Panc1 (cell line): ENCODE measurements at regions not wholly inside any gene's neighbourhood (a gene's known extent, or its start where the extent isn't known, plus 50 kb on each side); places are given as distances from the start of the nearest gene placed in this dataset.

Experiments used
- ATAC-seq: fragments of 200-7000 bp; cut with Tn5 transposase; 2 replicates; pipeline ENCODE4 v1.9.1; 2020; ENCODE audit warnings: mild to moderate bottlenecking, moderate library complexity
- BruUV-seq: library from RNA; stranded (reverse); fragments of 400-500 nt; replicated peaks from 2 replicates; lab custom pipeline; 2021; lab: Mats Ljungman, UMichigan
- CTCF ChIA-PET: fragments of 300-600 bp; sonication (Branson Sonifier 250); formaldehyde crosslinking; loops from one replicate; lab custom pipeline; 2022; ENCODE audit warnings: antibody characterized with exemption; lab: Charles Lee
- POLR2A ChIA-PET: fragments of 300-600 bp; sonication (Branson Sonifier 250); formaldehyde crosslinking; loops from one replicate; lab custom pipeline; 2022; ENCODE audit warnings: antibody characterized with exemption; lab: Charles Lee
- DNase-seq: peaks from one replicate; pipeline ENCODE4 v3.0.0-alpha.2; 2010; ENCODE audit warnings: low read depth, low spot score
- H3K27ac ChIP-seq: 2 replicates; pipeline ENCODE4 v1.5.1; 2011; ENCODE audit warnings: mild to moderate bottlenecking, low read length, inconsistent platforms
- H3K27me3 ChIP-seq: fragments of 200-500 bp; sonication (Bioruptor generic); 2 replicates; pipeline ENCODE4 v1.6.0; 2014; ENCODE audit warnings: low read length, inconsistent platforms; ENCODE audit not compliant: control insufficient read depth, insufficient read depth
- H3K36me3 ChIP-seq: fragments of 200-500 bp; sonication (Bioruptor generic); 2 replicates; pipeline ENCODE4 v1.5.1; 2014; ENCODE audit warnings: inconsistent platforms, mild to moderate bottlenecking, low read length, moderate library complexity; ENCODE audit not compliant: control insufficient read depth, insufficient read depth
- H3K4me1 ChIP-seq: 2 replicates; pipeline ENCODE4 v1.5.1; 2011; ENCODE audit warnings: inconsistent platforms, mild to moderate bottlenecking, low read length, moderate library complexity; ENCODE audit not compliant: control insufficient read depth, insufficient read depth
- H3K4me3 ChIP-seq, 2 experiments: 2 replicates each; pipeline ENCODE4 v1.5.1; 2011 to 2012; ENCODE audit warnings: low read depth in 2 of 2, low read length in 2 of 2, mild to moderate bottlenecking in 2 of 2, inconsistent platforms in 1 of 2, moderate library complexity in 1 of 2
- H3K9me3 ChIP-seq: fragments of 200-500 bp; sonication (Bioruptor generic); 2 replicates; pipeline ENCODE4 v1.5.1; 2014; ENCODE audit warnings: low read depth, mild to moderate bottlenecking, inconsistent platforms, low read length, moderate library complexity; ENCODE audit not compliant: control insufficient read depth, insufficient read depth
- POLR2AphosphoS5 ChIP-seq: IDR thresholded peaks from 2 replicates; pipeline ENCODE4 v1.6.1; 2012; ENCODE audit warnings: mild to moderate bottlenecking, low read depth, low read length, moderate library complexity
- SIN3A ChIP-seq: IDR thresholded peaks from 2 replicates; pipeline ENCODE4 v1.6.1; 2012; ENCODE audit warnings: low read depth, mild to moderate bottlenecking, low read length, moderate library complexity, borderline replicate concordance; ENCODE audit not compliant: insufficient read depth
- TCF7L2 ChIP-seq: IDR thresholded peaks from 2 replicates; pipeline ENCODE4 v1.6.1; 2011; ENCODE audit warnings: mild to moderate bottlenecking, low read depth, low read length, inconsistent platforms
- in situ Hi-C: cut with HindIII; loops from 2 replicates; pipeline ENCODE4 v1.10.0; 2016; ENCODE audit warnings: low sequenced_read_pairs, low pct_unique_long_range_greater_than_20kb
- intact Hi-C: fragments of 100-400 bp; cut with micrococcal nuclease; formaldehyde crosslinking; loops from one replicate; pipeline ENCODE4 v1.10.0; 2022; ENCODE audit not compliant: unreplicated experiment
- TF ChIP-seq, protein P1 (sequence below): fragments of 450-650 bp; IDR thresholded peaks from 2 replicates; pipeline ENCODE4 v1.5.1; 2017; ENCODE audit warnings: mild to moderate bottlenecking
- TF ChIP-seq, protein P2 (sequence below), 2 experiments: IDR thresholded peaks; 2 replicates each; pipeline ENCODE4 v1.6.1; 2011 to 2012; ENCODE audit warnings: low read depth in 2 of 2, control low read depth in 1 of 2, low read length in 1 of 2, mild to moderate bottlenecking in 1 of 2, moderate library complexity in 1 of 2; ENCODE audit not compliant: insufficient read depth in 1 of 2

DNA sequence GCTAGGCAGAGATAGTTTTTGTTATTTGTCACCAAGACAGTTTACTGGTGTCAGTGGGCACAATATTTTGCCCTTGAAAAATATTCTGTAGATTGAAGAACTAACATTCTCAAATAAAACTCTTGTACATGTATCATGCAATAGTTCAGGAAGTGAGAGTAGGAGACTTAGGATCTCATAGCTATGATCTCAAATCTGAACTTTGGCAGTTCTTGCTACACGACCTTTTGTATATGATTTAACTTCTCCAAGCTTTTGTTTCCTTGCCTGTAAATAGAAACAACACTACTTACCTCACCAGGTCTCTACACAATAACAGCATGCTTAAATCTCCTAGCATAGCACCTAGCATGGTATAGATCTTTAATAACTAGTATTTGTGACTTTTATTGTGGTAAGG lies 219.9 kb downstream of the ICOS start:
- no peak for DNase-seq
- H3K36me3 ChIP-seq, result no peaks in the 10 kb centered on the region
- BruUV-seq, result no TSS peak
- in situ Hi-C loops, result no loop called here
- H3K4me1 ChIP-seq, result no peaks in the 10 kb centered on the region
- TF ChIP-seq, protein P1, sequence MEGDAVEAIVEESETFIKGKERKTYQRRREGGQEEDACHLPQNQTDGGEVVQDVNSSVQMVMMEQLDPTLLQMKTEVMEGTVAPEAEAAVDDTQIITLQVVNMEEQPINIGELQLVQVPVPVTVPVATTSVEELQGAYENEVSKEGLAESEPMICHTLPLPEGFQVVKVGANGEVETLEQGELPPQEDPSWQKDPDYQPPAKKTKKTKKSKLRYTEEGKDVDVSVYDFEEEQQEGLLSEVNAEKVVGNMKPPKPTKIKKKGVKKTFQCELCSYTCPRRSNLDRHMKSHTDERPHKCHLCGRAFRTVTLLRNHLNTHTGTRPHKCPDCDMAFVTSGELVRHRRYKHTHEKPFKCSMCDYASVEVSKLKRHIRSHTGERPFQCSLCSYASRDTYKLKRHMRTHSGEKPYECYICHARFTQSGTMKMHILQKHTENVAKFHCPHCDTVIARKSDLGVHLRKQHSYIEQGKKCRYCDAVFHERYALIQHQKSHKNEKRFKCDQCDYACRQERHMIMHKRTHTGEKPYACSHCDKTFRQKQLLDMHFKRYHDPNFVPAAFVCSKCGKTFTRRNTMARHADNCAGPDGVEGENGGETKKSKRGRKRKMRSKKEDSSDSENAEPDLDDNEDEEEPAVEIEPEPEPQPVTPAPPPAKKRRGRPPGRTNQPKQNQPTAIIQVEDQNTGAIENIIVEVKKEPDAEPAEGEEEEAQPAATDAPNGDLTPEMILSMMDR, result no peak
- TF ChIP-seq TCF7L2 (no peak), SIN3A (no peak), POLR2AphosphoS5 (no peak)
- TF ChIP-seq, protein P2, sequence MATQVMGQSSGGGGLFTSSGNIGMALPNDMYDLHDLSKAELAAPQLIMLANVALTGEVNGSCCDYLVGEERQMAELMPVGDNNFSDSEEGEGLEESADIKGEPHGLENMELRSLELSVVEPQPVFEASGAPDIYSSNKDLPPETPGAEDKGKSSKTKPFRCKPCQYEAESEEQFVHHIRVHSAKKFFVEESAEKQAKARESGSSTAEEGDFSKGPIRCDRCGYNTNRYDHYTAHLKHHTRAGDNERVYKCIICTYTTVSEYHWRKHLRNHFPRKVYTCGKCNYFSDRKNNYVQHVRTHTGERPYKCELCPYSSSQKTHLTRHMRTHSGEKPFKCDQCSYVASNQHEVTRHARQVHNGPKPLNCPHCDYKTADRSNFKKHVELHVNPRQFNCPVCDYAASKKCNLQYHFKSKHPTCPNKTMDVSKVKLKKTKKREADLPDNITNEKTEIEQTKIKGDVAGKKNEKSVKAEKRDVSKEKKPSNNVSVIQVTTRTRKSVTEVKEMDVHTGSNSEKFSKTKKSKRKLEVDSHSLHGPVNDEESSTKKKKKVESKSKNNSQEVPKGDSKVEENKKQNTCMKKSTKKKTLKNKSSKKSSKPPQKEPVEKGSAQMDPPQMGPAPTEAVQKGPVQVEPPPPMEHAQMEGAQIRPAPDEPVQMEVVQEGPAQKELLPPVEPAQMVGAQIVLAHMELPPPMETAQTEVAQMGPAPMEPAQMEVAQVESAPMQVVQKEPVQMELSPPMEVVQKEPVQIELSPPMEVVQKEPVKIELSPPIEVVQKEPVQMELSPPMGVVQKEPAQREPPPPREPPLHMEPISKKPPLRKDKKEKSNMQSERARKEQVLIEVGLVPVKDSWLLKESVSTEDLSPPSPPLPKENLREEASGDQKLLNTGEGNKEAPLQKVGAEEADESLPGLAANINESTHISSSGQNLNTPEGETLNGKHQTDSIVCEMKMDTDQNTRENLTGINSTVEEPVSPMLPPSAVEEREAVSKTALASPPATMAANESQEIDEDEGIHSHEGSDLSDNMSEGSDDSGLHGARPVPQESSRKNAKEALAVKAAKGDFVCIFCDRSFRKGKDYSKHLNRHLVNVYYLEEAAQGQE (IDR thresholded peaks at IDR 0.05; ENCODE audit: insufficient read depth in 1 of 2, low read depth in 2 of 2, low read length in 1 of 2), result no peak
- intact Hi-C loops, result no loop called here
- ChIA-PET CTCF (no interaction called here), POLR2A (no interaction called here)
- H3K27me3 ChIP-seq, result no peaks in the 10 kb centered on the region
- H3K9me3 ChIP-seq, result no peaks in the 10 kb centered on the region
- no peak overlapping the region for H3K27ac ChIP-seq
- ATAC-seq, result no peak
- H3K4me3 ChIP-seq, result no peak overlapping the region

DNA sequence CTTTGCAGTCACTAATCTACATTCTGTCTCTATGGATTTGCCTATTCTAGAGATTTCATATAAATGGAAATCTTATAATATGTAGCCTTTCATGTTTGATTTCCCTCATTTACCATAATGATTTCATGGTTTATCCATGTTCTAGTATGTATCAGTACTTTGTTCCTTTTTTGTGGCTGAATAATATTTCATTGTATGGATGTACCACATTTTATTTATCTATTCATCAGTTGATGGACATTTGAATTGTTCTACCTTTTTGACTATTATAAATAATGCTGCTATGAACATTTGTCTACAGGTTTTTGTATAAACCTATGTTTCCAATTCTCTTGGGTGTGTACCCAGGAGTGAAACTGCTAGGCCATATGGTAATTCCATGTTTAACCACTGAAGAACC lies 221.1 kb downstream of the ICOS start:
- H3K36me3 ChIP-seq, result no peaks in the 10 kb centered on the region
- in situ Hi-C loops, result no loop called here
- no peak for ATAC-seq
- CTCF ChIA-PET, result no interaction called here
- H3K27me3 ChIP-seq, result no peaks in the 10 kb centered on the region
- no TSS peak for BruUV-seq
- no peak overlapping the region for H3K27ac ChIP-seq
- DNase-seq, result no peak
- intact Hi-C loops, result no loop called here
- TF ChIP-seq TCF7L2, result no peak
- no peaks in the 10 kb centered on the region for H3K4me1 ChIP-seq
- H3K9me3 ChIP-seq, result no peaks in the 10 kb centered on the region
- POLR2A ChIA-PET, result no interaction called here
- no peak overlapping the region for H3K4me3 ChIP-seq

DNA sequence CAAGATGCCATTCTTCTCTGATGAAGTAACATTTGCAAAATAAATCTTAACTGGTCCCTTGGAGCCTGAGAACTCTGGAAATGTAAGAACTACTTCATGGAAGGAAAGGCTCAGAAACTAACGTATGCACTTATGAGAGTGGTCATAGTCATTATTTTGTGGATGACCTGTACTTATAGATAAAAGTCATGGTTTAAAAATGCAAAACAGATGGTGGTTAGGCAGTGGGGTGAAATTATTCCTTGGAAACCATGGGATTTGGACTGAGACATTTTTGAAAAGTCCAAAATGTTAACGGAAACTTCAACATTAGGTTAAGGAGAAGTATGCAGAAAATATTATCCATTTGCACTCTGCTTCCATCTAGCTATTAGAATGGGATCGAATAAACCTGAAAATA lies 223.0 kb downstream of the ICOS start:
- intact Hi-C loops, result no loop called here
- POLR2A ChIA-PET, result no interaction called here
- H3K27me3 ChIP-seq, result no peaks in the 10 kb centered on the region
- CTCF ChIA-PET, result no interaction called here
- DNase-seq (no peak), ATAC-seq (no peak)
- no peak overlapping the region for H3K27ac ChIP-seq
- H3K4me3 ChIP-seq, result no peak overlapping the region
- TF ChIP-seq POLR2AphosphoS5 (no peak), SIN3A (no peak), TCF7L2 (no peak)
- TF ChIP-seq, protein P1, result no peak
- TF ChIP-seq, protein P2 (IDR thresholded peaks at IDR 0.05; ENCODE audit: insufficient read depth in 1 of 2, low read depth in 2 of 2, low read length in 1 of 2), result no peak
- no peaks in the 10 kb centered on the region for H3K36me3 ChIP-seq
- in situ Hi-C loops, result no loop called here
- BruUV-seq, result no TSS peak
- no peaks in the 10 kb centered on the region for H3K9me3 ChIP-seq
- H3K4me1 ChIP-seq, result no peaks in the 10 kb centered on the region
